Parathyroid adenoma (tissue), 2 donors: ENCODE measurements at regions not wholly inside any gene's neighbourhood (a gene's known extent, or its start where the extent isn't known, plus 50 kb on each side); places are given as distances from the start of the nearest gene placed in this dataset.

Experiments used
- H2AFZ ChIP-seq: fragments of 300-600 bp; sonication (generic); one replicate; pipeline ENCODE4 v1.7.0; 2017; ENCODE audit warnings: antibody characterized with exemption, mild to moderate bottlenecking
- H3K27ac ChIP-seq: fragments of 300-600 bp; sonication (generic); one replicate; pipeline ENCODE4 v1.7.0; 2017
- H3K27me3 ChIP-seq: fragments of 300-600 bp; sonication (generic); one replicate; pipeline ENCODE4 v1.7.0; 2017; ENCODE audit warnings: low read length; ENCODE audit not compliant: control insufficient read depth, insufficient read depth
- H3K36me3 ChIP-seq: fragments of 300-600 bp; sonication (generic); one replicate; pipeline ENCODE4 v1.7.0; 2017; ENCODE audit warnings: low read length; ENCODE audit not compliant: control insufficient read depth, insufficient read depth
- H3K4me1 ChIP-seq: fragments of 300-600 bp; sonication (generic); one replicate; pipeline ENCODE4 v1.7.0; 2017; ENCODE audit warnings: control low read depth
- H3K4me2 ChIP-seq: fragments of 300-600 bp; sonication (generic); one replicate; pipeline ENCODE4 v1.7.0; 2017; ENCODE audit warnings: low read length
- H3K4me3 ChIP-seq: fragments of 300-600 bp; sonication (generic); one replicate; pipeline ENCODE4 v1.7.0; 2017; ENCODE audit warnings: low read depth, low read length
- H3K79me2 ChIP-seq: fragments of 300-600 bp; sonication (generic); one replicate; pipeline ENCODE4 v1.7.0; 2017; ENCODE audit warnings: control low read depth
- H3K9ac ChIP-seq: fragments of 300-600 bp; sonication (generic); one replicate; pipeline ENCODE4 v1.7.0; 2017; ENCODE audit warnings: mild to moderate bottlenecking
- H3K9me3 ChIP-seq: fragments of 300-600 bp; sonication (generic); one replicate; pipeline ENCODE4 v1.7.0; 2017; ENCODE audit warnings: low read length; ENCODE audit not compliant: control insufficient read depth
- CTCF ChIP-seq: fragments of 300-600 bp; sonication (generic); IDR thresholded peaks from one replicate; pipeline ENCODE4 v1.7.0; 2017; ENCODE audit warnings: antibody characterized with exemption, mild to moderate bottlenecking
- donor health status: primary hyperparathyroidism.

DNA sequence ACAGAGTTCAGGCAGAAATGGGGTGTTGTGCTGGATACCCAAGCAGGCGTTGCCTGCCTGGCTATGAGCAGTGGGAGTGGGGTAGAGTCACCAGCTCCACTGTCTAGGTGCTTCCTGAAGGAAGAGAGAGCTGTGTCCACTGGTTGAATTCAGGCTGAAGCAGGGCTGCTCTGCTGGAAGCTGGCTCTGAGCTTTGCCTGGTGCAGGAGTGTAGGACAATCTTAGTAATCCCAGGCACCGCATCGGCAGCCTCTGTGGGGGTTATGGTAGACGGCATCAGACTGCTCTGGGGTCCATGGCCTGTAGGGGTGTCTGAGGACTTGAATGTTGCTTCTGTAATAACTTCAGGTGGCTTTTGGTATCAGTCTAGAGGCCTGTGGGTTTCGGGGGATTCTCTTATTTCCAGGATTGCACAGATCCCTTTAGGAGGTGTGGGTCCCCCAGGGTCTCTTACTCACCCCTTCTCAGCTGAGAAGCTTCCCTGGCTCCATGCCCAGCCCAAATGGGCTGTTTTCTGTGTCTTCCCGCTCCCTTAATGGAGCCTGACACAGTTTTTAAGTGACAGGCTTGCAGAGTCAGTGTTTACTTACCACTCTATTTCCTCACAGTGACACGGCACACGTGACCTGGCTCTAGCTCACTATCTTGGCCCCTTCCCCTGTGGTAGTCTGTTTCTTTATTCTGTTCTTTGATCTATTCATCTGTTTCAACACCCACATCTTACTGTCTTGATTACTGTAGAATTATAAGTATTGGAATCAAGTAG, 644.3 kb downstream of the CBLN2 start:
- no peak overlapping the region for H2AFZ ChIP-seq
- TF ChIP-seq CTCF: no peak

GRCh38 chr18:71899183-71899582, 645.0 kb downstream of the CBLN2 start:
- H3K27me3 ChIP-seq: no peaks in the 10 kb centered on the region
- H3K9ac ChIP-seq: no peak overlapping the region
- no peaks in the 10 kb centered on the region for H3K36me3 ChIP-seq
- no peak overlapping the region for H3K4me2 ChIP-seq
- H3K79me2 ChIP-seq: no peaks in the 10 kb centered on the region
- H3K4me3 ChIP-seq: no peak overlapping the region
- no peak for TF ChIP-seq CTCF
- no peak overlapping the region for H2AFZ ChIP-seq
- H3K9me3 ChIP-seq: no peaks in the 10 kb centered on the region
- H3K27ac ChIP-seq: no peak overlapping the region
- H3K4me1 ChIP-seq: no peaks in the 10 kb centered on the region

More for the DNA sequence above, 644.3 kb downstream of the CBLN2 start:
- Histone ChIP-seq H3K9ac (no peak overlapping the region), H3K4me3 (no peak overlapping the region), H3K79me2 (no peaks in the 10 kb centered on the region), H3K27me3 (no peaks in the 10 kb centered on the region), H3K27ac (no peak overlapping the region), H3K4me2 (no peak overlapping the region), H3K4me1 (no peaks in the 10 kb centered on the region), H3K9me3 (no peaks in the 10 kb centered on the region), H3K36me3 (no peaks in the 10 kb centered on the region)

GRCh38 chr18:71887509-71887908, 656.6 kb downstream of the CBLN2 start:
- Histone ChIP-seq H3K27ac (no peak overlapping the region), H3K79me2 (no peaks in the 10 kb centered on the region), H3K9me3 (no peaks in the 10 kb centered on the region), H3K4me2 (no peak overlapping the region), H3K27me3 (no peaks in the 10 kb centered on the region), H3K36me3 (no peaks in the 10 kb centered on the region), H2AFZ (no peak overlapping the region), H3K4me3 (no peak overlapping the region), H3K9ac (no peak overlapping the region), H3K4me1 (no peaks in the 10 kb centered on the region)
- no peak for TF ChIP-seq CTCF

DNA sequence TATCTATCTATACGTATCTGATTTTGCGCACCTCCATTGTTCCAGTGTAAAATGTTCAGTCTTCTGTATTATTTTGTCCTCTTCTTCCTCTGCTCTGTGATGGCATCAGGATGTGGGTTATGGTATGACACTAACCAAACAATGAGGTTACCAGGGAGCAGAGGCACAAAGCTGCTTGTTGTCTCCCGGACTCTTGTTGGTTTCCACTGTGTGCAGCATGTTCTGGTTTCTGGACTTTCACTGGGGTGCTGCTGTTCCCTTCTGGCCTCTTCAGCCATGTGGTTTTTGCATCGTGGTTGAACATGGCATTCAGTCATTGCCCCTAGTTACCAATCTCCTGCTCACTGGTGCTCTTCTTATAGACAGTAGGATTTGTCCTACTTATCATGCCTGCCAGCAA, 665.9 kb downstream of the CBLN2 start:
- Histone ChIP-seq H3K27ac (no peak overlapping the region), H3K4me2 (no peak overlapping the region)
- TF ChIP-seq CTCF: no peak

DNA sequence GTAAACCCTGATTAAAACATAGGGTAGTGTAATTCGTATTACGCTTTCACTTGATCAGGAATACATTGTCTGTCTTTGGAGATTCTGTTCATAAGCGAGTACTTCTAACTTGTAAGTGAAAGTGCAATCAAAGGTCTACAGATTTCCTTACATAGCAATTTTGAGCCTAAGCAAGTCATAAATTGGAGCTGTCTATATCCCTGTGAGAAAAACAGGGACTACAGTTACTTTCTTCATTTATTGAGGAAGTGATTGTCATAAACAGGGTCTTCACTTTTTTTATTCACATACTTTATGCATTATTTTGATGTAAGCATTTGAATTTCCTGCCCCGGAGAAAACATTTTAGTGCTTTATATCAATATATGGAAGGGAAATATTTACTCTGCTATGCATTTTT, 670.4 kb downstream of the CBLN2 start:
- Histone ChIP-seq H3K36me3 (no peaks in the 10 kb centered on the region), H3K4me1 (no peaks in the 10 kb centered on the region), H3K79me2 (no peaks in the 10 kb centered on the region), H3K4me3 (no peak overlapping the region), H3K27me3 (no peaks in the 10 kb centered on the region), H3K4me2 (no peak overlapping the region), H3K9me3 (no peaks in the 10 kb centered on the region), H3K9ac (no peak overlapping the region), H2AFZ (no peak overlapping the region), H3K27ac (no peak overlapping the region)
- no peak for TF ChIP-seq CTCF

More for the DNA sequence above, 665.9 kb downstream of the CBLN2 start:
- H3K36me3 ChIP-seq: no peaks in the 10 kb centered on the region
- no peaks in the 10 kb centered on the region for H3K4me1 ChIP-seq
- H2AFZ ChIP-seq: no peak overlapping the region
- no peaks in the 10 kb centered on the region for H3K79me2 ChIP-seq
- no peaks in the 10 kb centered on the region for H3K27me3 ChIP-seq
- no peaks in the 10 kb centered on the region for H3K9me3 ChIP-seq
- H3K9ac ChIP-seq: no peak overlapping the region
- H3K4me3 ChIP-seq: no peak overlapping the region
